H1 (cell line): ENCODE measurements at regions not wholly inside any gene's neighbourhood (a gene's known extent, or its start where the extent isn't known, plus 50 kb on each side); places are given as distances from the start of the nearest gene placed in this dataset.

Experiments
- CTCF ChIA-PET: fragments of 300-600 bp; sonication (Branson Sonifier 250); formaldehyde crosslinking; loops from one replicate; lab custom pipeline; 2021; ENCODE audit not compliant: partially characterized antibody; lab: Charles Lee
- POLR2A ChIA-PET: fragments of 300-600 bp; sonication (Branson Sonifier 250); formaldehyde crosslinking; loops from one replicate; lab custom pipeline; 2021; ENCODE audit warnings: inconsistent platforms; ENCODE audit not compliant: partially characterized antibody; lab: Charles Lee
- DNase-seq, 2 experiments: peaks; one replicate each; pipeline versions ENCODE4 v3.0.0 to v3.0.0-alpha.2; 2010 to 2022; ENCODE audit warnings: low spot score in 2 of 2, low read depth in 1 of 2, mixed read lengths in 1 of 2
- FAIRE-seq: peaks from 2 replicates; lab custom pipeline; 2011; peaks lifted over from hg19 to GRCh38; lab: Jason Lieb, UNC
- H2AFZ ChIP-seq: 2 replicates; pipeline ENCODE4 v1.8.1; 2012; ENCODE audit warnings: low read length, inconsistent platforms
- H2AK5ac ChIP-seq: 2 replicates; pipeline ENCODE4 v1.6.1; 2013; ENCODE audit warnings: low read depth, low read length
- H2BK120ac ChIP-seq: replicated peaks from 2 replicates; pipeline ENCODE3; 2013; ENCODE audit warnings: low read depth, low read length, inconsistent platforms
- H2BK12ac ChIP-seq: 2 replicates; pipeline ENCODE4 v1.6.1; 2013; ENCODE audit warnings: low read depth, low read length
- H2BK15ac ChIP-seq: 2 replicates; pipeline ENCODE4 v1.6.1; 2013; ENCODE audit warnings: low read length
- H2BK20ac ChIP-seq: 2 replicates; pipeline ENCODE4 v1.6.1; 2013; ENCODE audit warnings: low read length
- H2BK5ac ChIP-seq: 2 replicates; pipeline ENCODE4 v1.6.1; 2013; ENCODE audit warnings: low read depth, low read length
- H3K14ac ChIP-seq: 2 replicates; pipeline ENCODE4 v1.6.1; 2013; ENCODE audit warnings: inconsistent platforms; ENCODE audit not compliant: insufficient read length
- H3K18ac ChIP-seq: 2 replicates; pipeline ENCODE4 v1.6.1; 2013; ENCODE audit warnings: low read length; ENCODE audit errors: extremely low read depth
- H3K23ac ChIP-seq: 2 replicates; pipeline ENCODE4 v1.6.1; 2013; ENCODE audit warnings: inconsistent platforms; ENCODE audit not compliant: insufficient read length
- H3K23me2 ChIP-seq: 2 replicates; pipeline ENCODE4 v1.6.1; 2013; ENCODE audit warnings: low read depth, low read length
- H3K27ac ChIP-seq: 2 replicates; pipeline ENCODE4 v1.6.1; 2011; ENCODE audit warnings: low read depth, low read length, inconsistent platforms
- H3K27me3 ChIP-seq, 4 experiments: replicated peaks in 1 of 4; 1 replicate in 1 of 4; 2 replicates in 3 of 4; pipeline versions ENCODE4 v1.6.1 to v1.8.1; 2011 to 2013; ENCODE audit warnings: low read length in 3 of 4, mild to moderate bottlenecking in 3 of 4, inconsistent platforms in 2 of 4, mixed read lengths in 2 of 4, moderate library complexity in 1 of 4; ENCODE audit not compliant: control insufficient read depth in 3 of 4, insufficient read depth in 3 of 4; ENCODE audit errors: extremely low read depth in 1 of 4
- H3K36me3 ChIP-seq, 4 experiments: 2 replicates each; pipeline versions ENCODE4 v1.6.1 to v1.8.1; 2011 to 2013; ENCODE audit warnings: mild to moderate bottlenecking in 4 of 4, low read length in 3 of 4, moderate library complexity in 2 of 4, control low read depth in 1 of 4, inconsistent platforms in 1 of 4; ENCODE audit not compliant: insufficient read depth in 4 of 4, control insufficient read depth in 2 of 4
- H3K4ac ChIP-seq: replicated peaks from 2 replicates; pipeline ENCODE3; 2013; ENCODE audit warnings: low read length, low read depth, mixed read lengths, inconsistent platforms; ENCODE audit not compliant: insufficient read length
- H3K4me1 ChIP-seq, 4 experiments: replicated peaks in 1 of 4; 1 replicate in 1 of 4; 2 replicates in 3 of 4; pipeline versions ENCODE4 v1.6.1 to v1.8.1; 2011 to 2013; ENCODE audit warnings: low read length in 3 of 4, inconsistent platforms in 2 of 4, mixed read lengths in 1 of 4; ENCODE audit not compliant: insufficient read depth in 4 of 4, control insufficient read depth in 3 of 4
- H3K4me2 ChIP-seq, 2 experiments: 2 replicates each; pipeline versions ENCODE4 v1.6.1 to v1.8.1; 2011 to 2013; ENCODE audit warnings: low read depth in 2 of 2, low read length in 2 of 2, control low read depth in 1 of 2, inconsistent platforms in 1 of 2, mild to moderate bottlenecking in 1 of 2; ENCODE audit not compliant: insufficient read depth in 1 of 2
- H3K4me3 ChIP-seq, 4 experiments: fragments of 200-600, 300-600 bp in 1 of 4; sonication (generic), shearing (Covaris generic), sonication (Bioruptor Twin) in 1 of 4; 2 replicates each; pipeline versions ENCODE4 v1.5.1 to v1.8.1; 2011 to 2016; ENCODE audit warnings: low read length in 4 of 4, low read depth in 3 of 4, control low read depth in 2 of 4, inconsistent platforms in 2 of 4, mild to moderate bottlenecking in 2 of 4, mixed read lengths in 1 of 4, moderate library complexity in 1 of 4; ENCODE audit not compliant: insufficient read depth in 2 of 4; ENCODE audit errors: extremely low read depth in 1 of 4
- H3K56ac ChIP-seq: replicated peaks from 2 replicates; pipeline ENCODE3; 2013; ENCODE audit warnings: low read depth, mild to moderate bottlenecking, mixed read lengths, low read length, inconsistent platforms; ENCODE audit not compliant: insufficient read length
- H3K79me1 ChIP-seq: 2 replicates; pipeline ENCODE4 v1.6.1; 2013; ENCODE audit warnings: low read depth, low read length, control low read depth
- H3K79me2 ChIP-seq, 2 experiments: 2 replicates each; pipeline versions ENCODE4 v1.6.1 to v1.8.1; 2012 to 2013; ENCODE audit warnings: low read length in 2 of 2, mild to moderate bottlenecking in 2 of 2, inconsistent platforms in 1 of 2; ENCODE audit not compliant: insufficient read depth in 2 of 2, control insufficient read depth in 1 of 2
- H3K9ac ChIP-seq, 4 experiments: replicated peaks in 1 of 4; 1 replicate in 1 of 4; 2 replicates in 3 of 4; pipeline versions ENCODE4 v1.6.1 to v1.8.1; 2011 to 2013; ENCODE audit warnings: low read depth in 3 of 4, low read length in 3 of 4, control low read depth in 2 of 4, mild to moderate bottlenecking in 2 of 4, moderate library complexity in 2 of 4, inconsistent platforms in 1 of 4; ENCODE audit errors: extremely low read depth in 1 of 4
- H3K9me3 ChIP-seq, 2 experiments: 2 replicates each; pipeline versions ENCODE4 v1.6.1 to v1.8.1; 2012 to 2013; ENCODE audit warnings: mild to moderate bottlenecking in 2 of 2, moderate library complexity in 2 of 2, control low read depth in 1 of 2, inconsistent platforms in 1 of 2, low read depth in 1 of 2, low read length in 1 of 2, mixed read lengths in 1 of 2; ENCODE audit not compliant: insufficient read depth in 2 of 2
- H4K20me1 ChIP-seq, 2 experiments: replicated peaks in 1 of 2; 2 replicates each; pipeline versions ENCODE3 to v1.8.1; 2011 to 2013; ENCODE audit warnings: inconsistent platforms in 2 of 2, low read length in 2 of 2, mild to moderate bottlenecking in 1 of 2; ENCODE audit not compliant: insufficient read depth in 2 of 2, control insufficient read depth in 1 of 2
- H4K5ac ChIP-seq: 2 replicates; pipeline ENCODE4 v1.6.1; 2013; ENCODE audit warnings: low read length, low read depth, mixed read lengths, inconsistent platforms; ENCODE audit not compliant: insufficient read length
- H4K8ac ChIP-seq: 2 replicates; pipeline ENCODE4 v1.8.0; 2013; ENCODE audit warnings: mild to moderate bottlenecking, moderate library complexity, low read length, inconsistent platforms; ENCODE audit not compliant: insufficient read depth; ENCODE audit errors: extremely low read depth
- H4K91ac ChIP-seq: replicated peaks from 2 replicates; pipeline ENCODE3; 2013; ENCODE audit warnings: low read length, mixed read lengths, inconsistent platforms; ENCODE audit not compliant: insufficient read length
- BACH1 ChIP-seq: IDR thresholded peaks from 2 replicates; pipeline ENCODE4 v1.6.1; 2012; ENCODE audit warnings: low read length, improper control_type of control experiment
- E2F6 ChIP-seq: IDR thresholded peaks from 2 replicates; pipeline ENCODE4 v1.6.1; 2012; ENCODE audit warnings: inconsistent platforms
- EGR1 ChIP-seq: IDR thresholded peaks from 2 replicates; pipeline ENCODE4 v1.6.1; 2011; ENCODE audit warnings: low read depth, low read length, borderline replicate concordance
- HDAC6 ChIP-seq: IDR thresholded peaks from one replicate; pipeline ENCODE4 v1.7.1; 2012; ENCODE audit warnings: low read depth, mild to moderate bottlenecking, inconsistent platforms, low read length, moderate library complexity
- JUND ChIP-seq: IDR thresholded peaks from 2 replicates; pipeline ENCODE4 v1.6.1; 2011; ENCODE audit warnings: mild to moderate bottlenecking, improper control_type of control experiment, low read length
- KDM4A ChIP-seq: IDR thresholded peaks from one replicate; pipeline ENCODE4 v1.7.1; 2012; ENCODE audit warnings: low read depth, mild to moderate bottlenecking, moderate library complexity, low read length, inconsistent platforms; ENCODE audit not compliant: severe bottlenecking
- NRF1 ChIP-seq: IDR thresholded peaks from 2 replicates; pipeline ENCODE4 v1.6.1; 2011; ENCODE audit warnings: mild to moderate bottlenecking, low read depth, low read length, improper control_type of control experiment
- POLR2AphosphoS5 ChIP-seq: IDR thresholded peaks from 2 replicates; pipeline ENCODE4 v1.6.1; 2011; ENCODE audit warnings: low read depth, low read length
- SIN3A ChIP-seq, 2 experiments: IDR thresholded peaks in 1 of 2; conservative IDR thresholded peaks in 1 of 2; 2 replicates each; pipeline ENCODE4 v1.6.1; 2011 to 2012; ENCODE audit warnings: low read length in 2 of 2, improper control_type of control experiment in 1 of 2, low read depth in 1 of 2, mild to moderate bottlenecking in 1 of 2
- SIRT6 ChIP-seq: IDR thresholded peaks from one replicate; pipeline ENCODE4 v1.7.1; 2012; ENCODE audit warnings: low read length, inconsistent platforms
- SP2 ChIP-seq: IDR thresholded peaks from 2 replicates; pipeline ENCODE4 v1.6.1; 2012; ENCODE audit warnings: mild to moderate bottlenecking, low read length, inconsistent platforms
- SRF ChIP-seq: IDR thresholded peaks from 2 replicates; pipeline ENCODE4 v1.6.1; 2011; ENCODE audit warnings: mild to moderate bottlenecking, low read depth, low read length, moderate library complexity
- TEAD4 ChIP-seq: IDR thresholded peaks from 2 replicates; pipeline ENCODE4 v1.6.1; 2012; ENCODE audit warnings: low read depth, low read length, inconsistent platforms, mixed read lengths
- USF2 ChIP-seq: IDR thresholded peaks from 2 replicates; pipeline ENCODE4 v1.6.1; 2011; ENCODE audit warnings: low read length, improper control_type of control experiment
- ZNF274 ChIP-seq: IDR thresholded peaks from 2 replicates; pipeline ENCODE4 v1.7.0; 2012; ENCODE audit warnings: low read length, borderline replicate concordance; ENCODE audit errors: extremely low read depth
- WGBS, 2 experiments: shearing (Covaris generic) in 1 of 2; methylation state at CpG; one replicate each; pipeline versions ENCODE4 v1.1.6 to v1.1.7; 2013 to 2015; ENCODE audit warnings: low lambda C conversion rate in 2 of 2, mixed read lengths in 2 of 2, inconsistent platforms in 1 of 2, low coverage in 1 of 2, missing lambda C conversion rate in 1 of 2; ENCODE audit not compliant: insufficient replicate concordance in 2 of 2, insufficient coverage in 1 of 2, insufficient read length in 1 of 2; ENCODE audit errors: extremely low coverage in 1 of 2, missing lambda C conversion rate in 1 of 2; 5-methylcytosine and 5-hydroxymethylcytosine counted together

- 90% methylated on average over 5 of the region's 5 CpGs; no CpG with 5 or more reads in 1 of the 2 experiments for WGBS, 2 experiments
- H4K5ac ChIP-seq: no peak overlapping the region
- no peak overlapping the region for H2BK20ac ChIP-seq
- no peak overlapping the region for H3K27ac ChIP-seq
- no peak overlapping the region for H2BK5ac ChIP-seq
- POLR2A ChIA-PET: no interaction called here
- no peak overlapping the region for H2BK15ac ChIP-seq
- CTCF ChIA-PET: no interaction called here
- no peak overlapping the region for H3K18ac ChIP-seq
- no peak overlapping the region for H3K23ac ChIP-seq
- H3K14ac ChIP-seq: no peak overlapping the region
- H3K56ac ChIP-seq: no peak overlapping the region
- FAIRE-seq (no peak), DNase-seq (no peak)
- no peak overlapping the region for H3K4me3 ChIP-seq
- H2BK120ac ChIP-seq: no peak overlapping the region
- H3K4me1 ChIP-seq: no peaks in the 10 kb centered on the region
- no peaks in the 10 kb centered on the region for H3K36me3 ChIP-seq
- no peak overlapping the region for H2BK12ac ChIP-seq
- H3K79me2 ChIP-seq: no peaks in the 10 kb centered on the region
- H2AFZ ChIP-seq: no peak overlapping the region
- no peaks in the 10 kb centered on the region for H3K9me3 ChIP-seq
- no peaks in the 10 kb centered on the region for H4K20me1 ChIP-seq
- no peak overlapping the region for H3K4me2 ChIP-seq
- H2AK5ac ChIP-seq: no peak overlapping the region
- H3K27me3 ChIP-seq: no peaks in the 10 kb centered on the region
- no peak overlapping the region for H3K4ac ChIP-seq
- H4K91ac ChIP-seq: no peak overlapping the region
- no peaks in the 10 kb centered on the region for H3K23me2 ChIP-seq
- H3K79me1 ChIP-seq: no peaks in the 10 kb centered on the region
- H3K9ac ChIP-seq: no peak overlapping the region
- H4K8ac ChIP-seq: no peak overlapping the region
- TF ChIP-seq SP2 (no peak), NRF1 (no peak), SIRT6 (no peak), KDM4A (no peak), POLR2AphosphoS5 (no peak), BACH1 (no peak), HDAC6 (no peak), TEAD4 (no peak), JUND (no peak), SRF (no peak), EGR1 (no peak), ZNF274 (no peak), SIN3A (conservative IDR thresholded peaks at IDR 0.05 in 1 of 2, IDR thresholded peaks at IDR 0.05 in 1 of 2; ENCODE audit: low read depth in 1 of 2, low read length in 2 of 2) (no peak), USF2 (no peak), E2F6 (no peak)
Observed at GRCh38 chr20:54806462-54806861, 331.1 kb downstream of the DOK5 start.
